H1 (cell line): ENCODE measurements at regions not wholly inside any gene's neighbourhood (a gene's known extent, or its start where the extent isn't known, plus 50 kb on each side); places are given as distances from the start of the nearest gene placed in this dataset.

Experiments used
- CTCF ChIA-PET: fragments of 300-600 bp; sonication (Branson Sonifier 250); formaldehyde crosslinking; loops from one replicate; lab custom pipeline; 2021; ENCODE audit not compliant: partially characterized antibody; lab: Charles Lee
- POLR2A ChIA-PET: fragments of 300-600 bp; sonication (Branson Sonifier 250); formaldehyde crosslinking; loops from one replicate; lab custom pipeline; 2021; ENCODE audit warnings: inconsistent platforms; ENCODE audit not compliant: partially characterized antibody; lab: Charles Lee
- DNase-seq, 2 experiments: peaks; one replicate each; pipeline versions ENCODE4 v3.0.0 to v3.0.0-alpha.2; 2010 to 2022; ENCODE audit warnings: low spot score in 2 of 2, low read depth in 1 of 2, mixed read lengths in 1 of 2
- FAIRE-seq: peaks from 2 replicates; lab custom pipeline; 2011; peaks lifted over from hg19 to GRCh38; lab: Jason Lieb, UNC
- H2AFZ ChIP-seq: 2 replicates; pipeline ENCODE4 v1.8.1; 2012; ENCODE audit warnings: low read length, inconsistent platforms
- H2AK5ac ChIP-seq: 2 replicates; pipeline ENCODE4 v1.6.1; 2013; ENCODE audit warnings: low read depth, low read length
- H2BK120ac ChIP-seq: replicated peaks from 2 replicates; pipeline ENCODE3; 2013; ENCODE audit warnings: low read depth, low read length, inconsistent platforms
- H2BK12ac ChIP-seq: 2 replicates; pipeline ENCODE4 v1.6.1; 2013; ENCODE audit warnings: low read depth, low read length
- H2BK15ac ChIP-seq: 2 replicates; pipeline ENCODE4 v1.6.1; 2013; ENCODE audit warnings: low read length
- H2BK20ac ChIP-seq: 2 replicates; pipeline ENCODE4 v1.6.1; 2013; ENCODE audit warnings: low read length
- H2BK5ac ChIP-seq: 2 replicates; pipeline ENCODE4 v1.6.1; 2013; ENCODE audit warnings: low read depth, low read length
- H3K14ac ChIP-seq: 2 replicates; pipeline ENCODE4 v1.6.1; 2013; ENCODE audit warnings: inconsistent platforms; ENCODE audit not compliant: insufficient read length
- H3K18ac ChIP-seq: 2 replicates; pipeline ENCODE4 v1.6.1; 2013; ENCODE audit warnings: low read length; ENCODE audit errors: extremely low read depth
- H3K23ac ChIP-seq: 2 replicates; pipeline ENCODE4 v1.6.1; 2013; ENCODE audit warnings: inconsistent platforms; ENCODE audit not compliant: insufficient read length
- H3K23me2 ChIP-seq: 2 replicates; pipeline ENCODE4 v1.6.1; 2013; ENCODE audit warnings: low read depth, low read length
- H3K27ac ChIP-seq: 2 replicates; pipeline ENCODE4 v1.6.1; 2011; ENCODE audit warnings: low read depth, low read length, inconsistent platforms
- H3K27me3 ChIP-seq, 4 experiments: replicated peaks in 1 of 4; 1 replicate in 1 of 4; 2 replicates in 3 of 4; pipeline versions ENCODE4 v1.6.1 to v1.8.1; 2011 to 2013; ENCODE audit warnings: low read length in 3 of 4, mild to moderate bottlenecking in 3 of 4, inconsistent platforms in 2 of 4, mixed read lengths in 2 of 4, moderate library complexity in 1 of 4; ENCODE audit not compliant: control insufficient read depth in 3 of 4, insufficient read depth in 3 of 4; ENCODE audit errors: extremely low read depth in 1 of 4
- H3K36me3 ChIP-seq, 4 experiments: 2 replicates each; pipeline versions ENCODE4 v1.6.1 to v1.8.1; 2011 to 2013; ENCODE audit warnings: mild to moderate bottlenecking in 4 of 4, low read length in 3 of 4, moderate library complexity in 2 of 4, control low read depth in 1 of 4, inconsistent platforms in 1 of 4; ENCODE audit not compliant: insufficient read depth in 4 of 4, control insufficient read depth in 2 of 4
- H3K4ac ChIP-seq: replicated peaks from 2 replicates; pipeline ENCODE3; 2013; ENCODE audit warnings: low read length, low read depth, mixed read lengths, inconsistent platforms; ENCODE audit not compliant: insufficient read length
- H3K4me1 ChIP-seq, 4 experiments: replicated peaks in 1 of 4; 1 replicate in 1 of 4; 2 replicates in 3 of 4; pipeline versions ENCODE4 v1.6.1 to v1.8.1; 2011 to 2013; ENCODE audit warnings: low read length in 3 of 4, inconsistent platforms in 2 of 4, mixed read lengths in 1 of 4; ENCODE audit not compliant: insufficient read depth in 4 of 4, control insufficient read depth in 3 of 4
- H3K4me2 ChIP-seq, 2 experiments: 2 replicates each; pipeline versions ENCODE4 v1.6.1 to v1.8.1; 2011 to 2013; ENCODE audit warnings: low read depth in 2 of 2, low read length in 2 of 2, control low read depth in 1 of 2, inconsistent platforms in 1 of 2, mild to moderate bottlenecking in 1 of 2; ENCODE audit not compliant: insufficient read depth in 1 of 2
- H3K4me3 ChIP-seq, 4 experiments: fragments of 200-600, 300-600 bp in 1 of 4; sonication (generic), shearing (Covaris generic), sonication (Bioruptor Twin) in 1 of 4; 2 replicates each; pipeline versions ENCODE4 v1.5.1 to v1.8.1; 2011 to 2016; ENCODE audit warnings: low read length in 4 of 4, low read depth in 3 of 4, control low read depth in 2 of 4, inconsistent platforms in 2 of 4, mild to moderate bottlenecking in 2 of 4, mixed read lengths in 1 of 4, moderate library complexity in 1 of 4; ENCODE audit not compliant: insufficient read depth in 2 of 4; ENCODE audit errors: extremely low read depth in 1 of 4
- H3K56ac ChIP-seq: replicated peaks from 2 replicates; pipeline ENCODE3; 2013; ENCODE audit warnings: low read depth, mild to moderate bottlenecking, mixed read lengths, low read length, inconsistent platforms; ENCODE audit not compliant: insufficient read length
- H3K79me1 ChIP-seq: 2 replicates; pipeline ENCODE4 v1.6.1; 2013; ENCODE audit warnings: low read depth, low read length, control low read depth
- H3K79me2 ChIP-seq, 2 experiments: 2 replicates each; pipeline versions ENCODE4 v1.6.1 to v1.8.1; 2012 to 2013; ENCODE audit warnings: low read length in 2 of 2, mild to moderate bottlenecking in 2 of 2, inconsistent platforms in 1 of 2; ENCODE audit not compliant: insufficient read depth in 2 of 2, control insufficient read depth in 1 of 2
- H3K9ac ChIP-seq, 4 experiments: replicated peaks in 1 of 4; 1 replicate in 1 of 4; 2 replicates in 3 of 4; pipeline versions ENCODE4 v1.6.1 to v1.8.1; 2011 to 2013; ENCODE audit warnings: low read depth in 3 of 4, low read length in 3 of 4, control low read depth in 2 of 4, mild to moderate bottlenecking in 2 of 4, moderate library complexity in 2 of 4, inconsistent platforms in 1 of 4; ENCODE audit errors: extremely low read depth in 1 of 4
- H3K9me3 ChIP-seq, 2 experiments: 2 replicates each; pipeline versions ENCODE4 v1.6.1 to v1.8.1; 2012 to 2013; ENCODE audit warnings: mild to moderate bottlenecking in 2 of 2, moderate library complexity in 2 of 2, control low read depth in 1 of 2, inconsistent platforms in 1 of 2, low read depth in 1 of 2, low read length in 1 of 2, mixed read lengths in 1 of 2; ENCODE audit not compliant: insufficient read depth in 2 of 2
- H4K20me1 ChIP-seq, 2 experiments: replicated peaks in 1 of 2; 2 replicates each; pipeline versions ENCODE3 to v1.8.1; 2011 to 2013; ENCODE audit warnings: inconsistent platforms in 2 of 2, low read length in 2 of 2, mild to moderate bottlenecking in 1 of 2; ENCODE audit not compliant: insufficient read depth in 2 of 2, control insufficient read depth in 1 of 2
- H4K5ac ChIP-seq: 2 replicates; pipeline ENCODE4 v1.6.1; 2013; ENCODE audit warnings: low read length, low read depth, mixed read lengths, inconsistent platforms; ENCODE audit not compliant: insufficient read length
- H4K8ac ChIP-seq: 2 replicates; pipeline ENCODE4 v1.8.0; 2013; ENCODE audit warnings: mild to moderate bottlenecking, moderate library complexity, low read length, inconsistent platforms; ENCODE audit not compliant: insufficient read depth; ENCODE audit errors: extremely low read depth
- H4K91ac ChIP-seq: replicated peaks from 2 replicates; pipeline ENCODE3; 2013; ENCODE audit warnings: low read length, mixed read lengths, inconsistent platforms; ENCODE audit not compliant: insufficient read length
- CBX8 ChIP-seq: fragments of 300-800, 300-1000 bp; sonication (generic); IDR thresholded peaks from 2 replicates; pipeline ENCODE4 v1.7.1; 2016; ENCODE audit warnings: low read depth, low read length, borderline replicate concordance
- EGR1 ChIP-seq: IDR thresholded peaks from 2 replicates; pipeline ENCODE4 v1.6.1; 2011; ENCODE audit warnings: low read depth, low read length, borderline replicate concordance
- HDAC2 ChIP-seq, 2 experiments: fragments of 300-600 bp in 1 of 2; sonication (generic) in 1 of 2; IDR thresholded peaks; 2 replicates each; pipeline ENCODE4 v1.6.1; 2011 to 2012; ENCODE audit warnings: low read depth in 2 of 2, low read length in 2 of 2, mild to moderate bottlenecking in 2 of 2, moderate library complexity in 2 of 2, borderline replicate concordance in 1 of 2, inconsistent platforms in 1 of 2
- JUND ChIP-seq: IDR thresholded peaks from 2 replicates; pipeline ENCODE4 v1.6.1; 2011; ENCODE audit warnings: mild to moderate bottlenecking, improper control_type of control experiment, low read length
- NANOG ChIP-seq: IDR thresholded peaks from 2 replicates; pipeline ENCODE4 v1.6.1; 2011; ENCODE audit warnings: low read length, low read depth, mild to moderate bottlenecking, inconsistent platforms; ENCODE audit not compliant: insufficient read depth, poor library complexity, severe bottlenecking
- POLR2A ChIP-seq, 2 experiments: IDR thresholded peaks; 1 replicate in 1 of 2; 2 replicates in 1 of 2; pipeline ENCODE4 v1.6.1; 2011; ENCODE audit warnings: low read depth in 2 of 2, low read length in 2 of 2, mild to moderate bottlenecking in 2 of 2; ENCODE audit errors: control extremely low read depth in 1 of 2
- SAP30 ChIP-seq: fragments of 300-600 bp; sonication (generic); IDR thresholded peaks from 2 replicates; pipeline ENCODE4 v1.7.1; 2012; ENCODE audit warnings: low read length, moderate library complexity, mild to moderate bottlenecking, inconsistent platforms; ENCODE audit not compliant: insufficient read depth, insufficient replicate concordance
- SP1 ChIP-seq: IDR thresholded peaks from 2 replicates; pipeline ENCODE4 v1.6.1; 2011; ENCODE audit warnings: low read depth, low read length
- WGBS, 2 experiments: shearing (Covaris generic) in 1 of 2; methylation state at CpG; one replicate each; pipeline versions ENCODE4 v1.1.6 to v1.1.7; 2013 to 2015; ENCODE audit warnings: low lambda C conversion rate in 2 of 2, mixed read lengths in 2 of 2, inconsistent platforms in 1 of 2, low coverage in 1 of 2, missing lambda C conversion rate in 1 of 2; ENCODE audit not compliant: insufficient replicate concordance in 2 of 2, insufficient coverage in 1 of 2, insufficient read length in 1 of 2; ENCODE audit errors: extremely low coverage in 1 of 2, missing lambda C conversion rate in 1 of 2; 5-methylcytosine and 5-hydroxymethylcytosine counted together

DNA sequence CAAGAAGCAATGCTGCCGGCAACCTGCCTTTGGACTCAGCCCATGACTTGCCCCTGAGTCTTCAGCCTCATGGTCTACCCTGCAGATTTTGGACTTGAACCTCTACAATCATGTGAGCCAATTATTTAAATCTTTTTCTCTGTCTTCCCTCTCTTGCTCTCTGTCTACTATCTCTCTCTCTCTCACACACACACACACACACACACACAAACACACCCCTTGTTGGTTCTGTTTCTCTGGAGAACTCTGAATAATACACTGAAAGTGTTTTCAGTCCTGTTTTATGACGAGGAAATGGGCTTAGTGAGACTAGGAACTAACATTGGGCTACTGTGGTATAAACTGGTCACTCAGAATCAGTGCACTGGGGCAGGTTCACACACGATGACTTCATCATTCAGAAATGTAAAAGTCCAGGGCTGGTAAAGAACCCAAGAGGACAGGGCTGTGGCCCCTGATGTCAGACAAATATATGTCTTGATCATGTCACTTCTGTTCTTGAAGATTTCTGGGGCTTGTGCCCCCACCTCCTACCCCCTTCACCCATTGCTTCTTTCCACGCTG is 266.1 kb upstream of the SIX2 start:
- H2BK20ac ChIP-seq = peak overlapping the region; percentile 82; the same call in 1 of the 2 replicates
- FAIRE-seq (no peak), DNase-seq (no peak)
- H3K9ac ChIP-seq = no peak overlapping the region
- no peak overlapping the region for H4K8ac ChIP-seq
- peaks cover 0 to 17% (median 7%) of the 10 kb centered on the region in 4 experiments; a peak in 4 of 7 replicates for H3K4me1 ChIP-seq
- no peaks in the 10 kb centered on the region for H3K79me1 ChIP-seq
- H2BK12ac ChIP-seq = no peak overlapping the region
- no peak overlapping the region for H3K4me2 ChIP-seq
- H2BK120ac ChIP-seq = no peak overlapping the region
- H2AFZ ChIP-seq = no peak overlapping the region
- no peak overlapping the region for H3K27ac ChIP-seq
- H3K9me3 ChIP-seq = no peaks in the 10 kb centered on the region
- H4K20me1 ChIP-seq = no peaks in the 10 kb centered on the region
- no peak overlapping the region for H2AK5ac ChIP-seq
- no peak overlapping the region for H4K91ac ChIP-seq
- no peaks in the 10 kb centered on the region for H3K36me3 ChIP-seq
- ChIA-PET POLR2A (no interaction called here), CTCF (interaction anchor here (0.6 to 1.0 kb wide), 2 partner anchors 15 to 29 kb away, joined by 3 read pairs; no protein-coding TSS in a partner anchor)
- H3K4ac ChIP-seq = no peak overlapping the region
- H2BK15ac ChIP-seq = no peak overlapping the region
- no peak overlapping the region for H3K23ac ChIP-seq
- H3K4me3 ChIP-seq = no peak overlapping the region
- no peak overlapping the region for H3K56ac ChIP-seq
- H3K18ac ChIP-seq = no peak overlapping the region
- no peak for TF ChIP-seq EGR1
- TF ChIP-seq CBX8 = no peak
- peak; percentile 50; the same call in 1 of the 2 replicates for TF ChIP-seq JUND
- no peak for TF ChIP-seq HDAC2 (IDR thresholded peaks at IDR 0.05; ENCODE audit: borderline replicate concordance in 1 of 2, low read depth in 2 of 2, low read length in 2 of 2)
- TF ChIP-seq POLR2A (IDR thresholded peaks at IDR 0.05; ENCODE audit: control extremely low read depth in 1 of 2, low read depth in 2 of 2, low read length in 2 of 2) = no peak
- no peak for TF ChIP-seq SP1
- TF ChIP-seq SAP30 = no peak
- TF ChIP-seq NANOG = no peak
- TF ChIP-seq, all 59 proteins: peak for 1
- H2BK5ac ChIP-seq = no peak overlapping the region
- no peak overlapping the region for H3K14ac ChIP-seq
- H3K79me2 ChIP-seq = no peaks in the 10 kb centered on the region
- no peaks in the 10 kb centered on the region for H3K23me2 ChIP-seq
- H3K27me3 ChIP-seq = no peaks in the 10 kb centered on the region
- 78% methylated on average over 4 of the region's 4 CpGs; no CpG with 5 or more reads in 1 of the 2 experiments for WGBS, 2 experiments
- H4K5ac ChIP-seq = no peak overlapping the region
